ENCODE measurements at regions not wholly inside any gene's neighbourhood (a gene's known extent, or its start where the extent isn't known, plus 50 kb on each side); places are given as distances from the start of the nearest gene placed in this dataset.
A peak's percentile ranks its signal among the peaks of the same experiment; 100 is the strongest.

- TF ChIP-seq E2F1 (CRISPR knock-in tag; IDR thresholded peaks at IDR 0.05) (no peak), MLX (CRISPR knock-in tag; IDR thresholded peaks at IDR 0.05) (no peak), ZNF138 (CRISPR knock-in tag; conservative IDR thresholded peaks at IDR 0.05) (no peak), ZBTB21 (CRISPR knock-in tag; IDR thresholded peaks at IDR 0.05; ENCODE audit: borderline replicate concordance) (no peak), ZNF416 (CRISPR knock-in tag; IDR thresholded peaks at IDR 0.05) (no peak), ERG (CRISPR knock-in tag; IDR thresholded peaks at IDR 0.05) (no peak)
Observed at GRCh38 chrX:1719270-1719669, 104.4 kb downstream of the ASMT start (continued).

DNA sequence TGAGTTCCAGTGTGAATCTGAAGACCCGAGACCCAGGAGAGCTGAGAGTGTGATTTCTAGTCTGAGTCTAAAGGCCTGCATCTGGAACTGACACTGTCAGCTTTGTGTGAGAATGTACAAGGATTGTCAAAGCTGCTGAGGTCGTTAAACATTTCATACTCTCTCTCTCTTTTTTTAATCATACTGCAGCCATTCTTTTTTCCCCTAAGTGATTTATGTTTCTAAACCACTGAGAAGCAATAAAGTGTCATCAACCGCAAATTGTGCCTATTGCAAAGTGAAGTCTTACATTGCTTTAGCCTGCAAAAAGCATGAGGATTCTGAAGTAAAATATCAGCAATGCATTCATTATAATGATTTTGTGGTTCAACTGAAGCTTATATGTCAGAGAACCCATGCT is 106.0 kb downstream of the ASMT start:
- Mint-ChIP-seq H3K27ac (no peak overlapping the region), H3K36me3 (peaks cover 3% of the 10 kb centered on the region; the same call in 1 of the 2 replicates), H3K4me3 (no peak overlapping the region), H3K4me1 (0 out of 2 replicates have a peak, but pooled peaks cover 4% of the 10 kb centered on the region), H3K9me3 (peaks cover 15% of the 10 kb centered on the region), H3K27me3 (ENCODE audit: low read depth) (no peaks in the 10 kb centered on the region)
- ChIA-PET CTCF (no interaction called here), POLR2A (no interaction called here)
- ATAC-seq (no peak), DNase-seq (ENCODE audit: low spot score) (no peak)
- TF ChIP-seq PRRX2 (CRISPR knock-in tag; IDR thresholded peaks at IDR 0.05) (no peak), AFF4 (CRISPR knock-in tag; IDR thresholded peaks at IDR 0.05; ENCODE audit: borderline replicate concordance) (no peak), NR3C1 (CRISPR knock-in tag; conservative IDR thresholded peaks at IDR 0.05; ENCODE audit: low read depth) (no peak), CBFB (CRISPR knock-in tag; IDR thresholded peaks at IDR 0.05; ENCODE audit: low read depth) (no peak), NFATC4 (CRISPR knock-in tag; IDR thresholded peaks at IDR 0.05) (no peak)
- TF ChIP-seq, protein P1, sequence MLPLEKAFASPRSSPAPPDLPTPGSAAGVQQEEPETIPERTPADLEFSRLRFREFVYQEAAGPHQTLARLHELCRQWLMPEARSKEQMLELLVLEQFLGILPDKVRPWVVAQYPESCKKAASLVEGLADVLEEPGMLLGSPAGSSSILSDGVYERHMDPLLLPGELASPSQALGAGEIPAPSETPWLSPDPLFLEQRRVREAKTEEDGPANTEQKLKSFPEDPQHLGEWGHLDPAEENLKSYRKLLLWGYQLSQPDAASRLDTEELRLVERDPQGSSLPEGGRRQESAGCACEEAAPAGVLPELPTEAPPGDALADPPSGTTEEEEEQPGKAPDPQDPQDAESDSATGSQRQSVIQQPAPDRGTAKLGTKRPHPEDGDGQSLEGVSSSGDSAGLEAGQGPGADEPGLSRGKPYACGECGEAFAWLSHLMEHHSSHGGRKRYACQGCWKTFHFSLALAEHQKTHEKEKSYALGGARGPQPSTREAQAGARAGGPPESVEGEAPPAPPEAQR (CRISPR knock-in tag; IDR thresholded peaks at IDR 0.05), result no peak

- POLR2A ChIA-PET, result no interaction called here
- Mint-ChIP-seq H3K9me3 (peaks cover 17% of the 10 kb centered on the region), H3K27me3 (ENCODE audit: low read depth) (no peaks in the 10 kb centered on the region), H3K4me3 (no peak overlapping the region), H3K4me1 (peaks cover 5% of the 10 kb centered on the region), H3K36me3 (peaks cover 3% of the 10 kb centered on the region; the same call in 1 of the 2 replicates), H3K27ac (no peak overlapping the region)
- TF ChIP-seq ZNF317 (CRISPR knock-in tag; IDR thresholded peaks at IDR 0.05; ENCODE audit: borderline replicate concordance, low read depth) (peak; percentile 75), TCF7 (CRISPR knock-in tag; IDR thresholded peaks at IDR 0.05; ENCODE audit: low read depth) (no peak), GRHL2 (CRISPR knock-in tag; IDR thresholded peaks at IDR 0.05; ENCODE audit: insufficient replicate concordance, severe bottlenecking) (no peak), ZNF232 (CRISPR knock-in tag; IDR thresholded peaks at IDR 0.05) (no peak)
- TF ChIP-seq, protein P2, sequence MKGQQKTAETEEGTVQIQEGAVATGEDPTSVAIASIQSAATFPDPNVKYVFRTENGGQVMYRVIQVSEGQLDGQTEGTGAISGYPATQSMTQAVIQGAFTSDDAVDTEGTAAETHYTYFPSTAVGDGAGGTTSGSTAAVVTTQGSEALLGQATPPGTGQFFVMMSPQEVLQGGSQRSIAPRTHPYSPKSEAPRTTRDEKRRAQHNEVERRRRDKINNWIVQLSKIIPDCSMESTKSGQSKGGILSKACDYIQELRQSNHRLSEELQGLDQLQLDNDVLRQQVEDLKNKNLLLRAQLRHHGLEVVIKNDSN (CRISPR knock-in tag; IDR thresholded peaks at IDR 0.05), result no peak
- TF ChIP-seq, protein P3, sequence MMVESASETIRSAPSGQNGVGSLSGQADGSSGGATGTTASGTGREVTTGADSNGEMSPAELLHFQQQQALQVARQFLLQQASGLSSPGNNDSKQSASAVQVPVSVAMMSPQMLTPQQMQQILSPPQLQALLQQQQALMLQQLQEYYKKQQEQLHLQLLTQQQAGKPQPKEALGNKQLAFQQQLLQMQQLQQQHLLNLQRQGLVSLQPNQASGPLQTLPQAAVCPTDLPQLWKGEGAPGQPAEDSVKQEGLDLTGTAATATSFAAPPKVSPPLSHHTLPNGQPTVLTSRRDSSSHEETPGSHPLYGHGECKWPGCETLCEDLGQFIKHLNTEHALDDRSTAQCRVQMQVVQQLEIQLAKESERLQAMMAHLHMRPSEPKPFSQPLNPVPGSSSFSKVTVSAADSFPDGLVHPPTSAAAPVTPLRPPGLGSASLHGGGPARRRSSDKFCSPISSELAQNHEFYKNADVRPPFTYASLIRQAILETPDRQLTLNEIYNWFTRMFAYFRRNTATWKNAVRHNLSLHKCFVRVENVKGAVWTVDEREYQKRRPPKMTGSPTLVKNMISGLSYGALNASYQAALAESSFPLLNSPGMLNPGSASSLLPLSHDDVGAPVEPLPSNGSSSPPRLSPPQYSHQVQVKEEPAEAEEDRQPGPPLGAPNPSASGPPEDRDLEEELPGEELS (CRISPR knock-in tag; IDR thresholded peaks at IDR 0.05), result no peak
- CTCF ChIA-PET, result no interaction called here
- no peak for DNase-seq (ENCODE audit: low spot score)
- ATAC-seq, result no peak
Observed at GRCh38 chrX:1725472-1725871, 110.6 kb downstream of the ASMT start.
